OCI-LY1 (cell line): ENCODE measurements at regions not wholly inside any gene's neighbourhood (a gene's known extent, or its start where the extent isn't known, plus 50 kb on each side); places are given as distances from the start of the nearest gene placed in this dataset.

Experiments
- H2AFZ ChIP-seq: fragments of 200-600 bp; sonication (generic), shearing (Covaris generic); 2 replicates; pipeline ENCODE4 v1.6.0; 2014; ENCODE audit warnings: antibody characterized with exemption, mild to moderate bottlenecking, low read length
- H3F3A ChIP-seq: fragments of 200-600 bp; sonication (generic), shearing (Covaris generic); 2 replicates; pipeline ENCODE4 v1.6.0; 2014; ENCODE audit warnings: mild to moderate bottlenecking, antibody characterized with exemption, low read length, moderate library complexity; ENCODE audit not compliant: insufficient read depth
- H3K27ac ChIP-seq: fragments of 200-600 bp; sonication (generic); 2 replicates; pipeline ENCODE4 v1.5.1; 2014; ENCODE audit warnings: low read length, mixed run types, mild to moderate bottlenecking, low read depth; ENCODE audit not compliant: poor library complexity, severe bottlenecking
- H3K27me3 ChIP-seq: fragments of 200-600 bp; sonication (generic); 2 replicates; pipeline ENCODE4 v1.6.0; 2014; ENCODE audit warnings: antibody characterized with exemption, mild to moderate bottlenecking, low read length, moderate library complexity; ENCODE audit not compliant: insufficient read depth
- H3K36me3 ChIP-seq: fragments of 200-600 bp; sonication (generic); 2 replicates; pipeline ENCODE4 v1.6.1; 2014; ENCODE audit warnings: mild to moderate bottlenecking, antibody characterized with exemption, low read length, moderate library complexity, mixed read lengths; ENCODE audit not compliant: insufficient read depth
- H3K4me1 ChIP-seq: fragments of 200-600 bp; sonication (generic); 2 replicates; pipeline ENCODE4 v1.5.1; 2014; ENCODE audit warnings: mild to moderate bottlenecking, low read length, moderate library complexity; ENCODE audit not compliant: insufficient read depth, severe bottlenecking
- H3K4me2 ChIP-seq: fragments of 200-600 bp; sonication (generic), shearing (Covaris generic); 2 replicates; pipeline ENCODE4 v1.6.1; 2014; ENCODE audit warnings: low read length
- H3K4me3 ChIP-seq: fragments of 200-600 bp; sonication (generic); 2 replicates; pipeline ENCODE4 v1.5.1; 2014; ENCODE audit warnings: low read length, low read depth, mild to moderate bottlenecking, mixed read lengths; ENCODE audit not compliant: poor library complexity, severe bottlenecking
- H3K79me2 ChIP-seq: fragments of 200-600 bp; shearing (Covaris generic); 2 replicates; pipeline ENCODE4 v1.6.1; 2016; ENCODE audit warnings: mixed run types, low read length, mixed read lengths; ENCODE audit not compliant: insufficient read depth
- H3K9ac ChIP-seq: fragments of 200-600 bp; sonication (generic), shearing (Covaris generic); 2 replicates; pipeline ENCODE4 v1.6.1; 2014; ENCODE audit warnings: mild to moderate bottlenecking, low read length, mixed read lengths
- H3K9me2 ChIP-seq: fragments of 200-600 bp; sonication (generic), shearing (Covaris generic); 2 replicates; pipeline ENCODE4 v1.6.1; 2014; ENCODE audit warnings: low read depth, mild to moderate bottlenecking, low read length, mixed read lengths
- H3K9me3 ChIP-seq: fragments of 200-600 bp; shearing (Covaris generic); 2 replicates; pipeline ENCODE4 v1.6.1; 2014; ENCODE audit warnings: low read length, mixed read lengths
- H4K20me1 ChIP-seq: fragments of 200-600 bp; sonication (generic), shearing (Covaris generic); 2 replicates; pipeline ENCODE4 v1.6.0; 2016; ENCODE audit warnings: mild to moderate bottlenecking, low read length; ENCODE audit not compliant: insufficient read depth
- CTCF ChIP-seq: fragments of 200-600 bp; sonication (generic), shearing (Covaris generic); IDR thresholded peaks from 2 replicates; pipeline ENCODE4 v1.5.1; 2017; ENCODE audit warnings: mild to moderate bottlenecking, antibody characterized with exemption, low read length, moderate library complexity, mixed read lengths
- EZH2 ChIP-seq: fragments of 200-600 bp; sonication (generic), shearing (Covaris generic); IDR thresholded peaks from 2 replicates; pipeline ENCODE4 v1.8.0; 2017; ENCODE audit warnings: borderline replicate concordance, mixed run types, mild to moderate bottlenecking, antibody characterized with exemption, low read length, moderate library complexity, mixed read lengths

DNA sequence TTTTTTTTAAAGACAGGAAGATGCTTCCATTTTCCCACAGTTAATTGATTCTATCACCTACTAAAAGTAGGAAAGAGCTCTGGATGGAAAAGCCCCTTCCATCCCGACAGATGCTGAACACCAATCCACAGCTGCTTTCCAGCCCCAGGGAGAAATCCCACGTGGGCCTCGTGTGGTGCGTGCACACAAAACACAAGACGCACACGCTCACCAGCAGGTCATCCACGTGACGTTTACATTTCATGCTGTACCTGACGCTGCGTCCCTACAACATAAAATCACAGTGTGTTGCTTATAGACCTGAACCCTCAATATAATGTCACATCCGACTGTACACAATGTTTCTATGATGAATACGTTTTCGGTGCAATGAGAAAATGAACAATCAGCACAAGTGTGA lies 50.2 kb upstream of the DACT2 start:
- Histone ChIP-seq H2AFZ (no peak overlapping the region), H3K4me1 (no peaks in the 10 kb centered on the region), H3K9me3 (no peaks in the 10 kb centered on the region), H3K79me2 (no peaks in the 10 kb centered on the region), H3F3A (no peaks in the 10 kb centered on the region), H3K4me2 (no peak overlapping the region), H3K9ac (no peak overlapping the region), H3K36me3 (no peaks in the 10 kb centered on the region), H3K27me3 (no peaks in the 10 kb centered on the region; the same call in 1 of the 2 replicates), H4K20me1 (no peaks in the 10 kb centered on the region), H3K9me2 (no peaks in the 10 kb centered on the region), H3K4me3 (no peak overlapping the region), H3K27ac (no peak overlapping the region)
- no peak for TF ChIP-seq EZH2
- TF ChIP-seq CTCF, result no peak

DNA sequence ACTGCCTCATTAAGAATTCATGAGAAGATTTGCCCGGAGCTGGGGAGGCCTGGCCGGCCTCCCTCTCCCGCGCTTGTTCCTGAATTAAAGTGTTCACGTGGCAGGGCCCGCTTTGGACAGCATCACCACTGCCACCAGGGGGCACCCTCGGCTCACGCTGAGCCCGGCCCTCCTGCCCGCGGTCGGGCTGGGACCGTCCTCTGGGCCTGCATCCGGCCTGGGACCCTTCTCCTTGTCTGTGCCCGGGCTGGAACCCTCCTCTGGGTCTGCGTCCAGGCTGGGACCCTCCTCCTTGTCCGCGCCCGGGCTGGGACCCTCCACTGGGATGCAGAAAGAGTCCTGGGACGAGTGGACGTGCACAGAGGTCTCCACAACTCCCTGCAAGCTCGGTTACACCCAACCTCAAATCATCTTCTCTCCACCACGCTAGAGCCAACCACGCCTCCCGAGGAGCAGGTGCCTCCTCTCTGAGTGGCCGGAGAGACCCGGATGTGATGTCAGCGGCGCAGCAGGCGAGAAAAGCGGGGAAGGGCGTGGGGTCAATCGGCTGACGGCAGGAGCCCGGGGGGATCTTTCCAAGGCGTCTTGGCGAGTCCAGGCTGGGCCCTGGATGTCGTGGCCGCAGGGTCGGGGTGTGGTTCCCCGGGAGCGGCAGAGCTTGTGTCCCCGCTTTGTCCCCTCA lies 50.9 kb upstream of the DACT2 start:
- H3K9me2 ChIP-seq, result no peaks in the 10 kb centered on the region
- TF ChIP-seq CTCF (peak; percentile 82), EZH2 (no peak)
- H3K79me2 ChIP-seq, result no peaks in the 10 kb centered on the region
- no peaks in the 10 kb centered on the region for H3F3A ChIP-seq
- H2AFZ ChIP-seq, result no peak overlapping the region
- no peaks in the 10 kb centered on the region for H4K20me1 ChIP-seq
- no peaks in the 10 kb centered on the region; the same call in 1 of the 2 replicates for H3K27me3 ChIP-seq
- no peaks in the 10 kb centered on the region for H3K9me3 ChIP-seq
- no peak overlapping the region for H3K4me3 ChIP-seq
- H3K36me3 ChIP-seq, result no peaks in the 10 kb centered on the region
- H3K9ac ChIP-seq, result no peak overlapping the region
- H3K4me2 ChIP-seq, result no peak overlapping the region
- H3K4me1 ChIP-seq, result no peaks in the 10 kb centered on the region
- no peak overlapping the region for H3K27ac ChIP-seq

GRCh38 chr6:168371185-168371584 lies 51.6 kb upstream of the DACT2 start:
- no peaks in the 10 kb centered on the region for H3K36me3 ChIP-seq
- H3K4me3 ChIP-seq, result no peak overlapping the region
- no peak for TF ChIP-seq EZH2
- no peak for TF ChIP-seq CTCF
- H3K27me3 ChIP-seq, result no peaks in the 10 kb centered on the region; the same call in 1 of the 2 replicates
- no peaks in the 10 kb centered on the region for H3K9me2 ChIP-seq
- no peaks in the 10 kb centered on the region for H3K4me1 ChIP-seq
- H3K4me2 ChIP-seq, result no peak overlapping the region
- H4K20me1 ChIP-seq, result no peaks in the 10 kb centered on the region
- H3F3A ChIP-seq, result no peaks in the 10 kb centered on the region
- no peaks in the 10 kb centered on the region for H3K9me3 ChIP-seq
- H3K79me2 ChIP-seq, result no peaks in the 10 kb centered on the region
- H3K9ac ChIP-seq, result no peak overlapping the region
- no peak overlapping the region for H2AFZ ChIP-seq
- H3K27ac ChIP-seq, result no peak overlapping the region
